ENCODE measurements at regions not wholly inside any gene's neighbourhood (a gene's known extent, or its start where the extent isn't known, plus 50 kb on each side); places are given as distances from the start of the nearest gene placed in this dataset.

DNA sequence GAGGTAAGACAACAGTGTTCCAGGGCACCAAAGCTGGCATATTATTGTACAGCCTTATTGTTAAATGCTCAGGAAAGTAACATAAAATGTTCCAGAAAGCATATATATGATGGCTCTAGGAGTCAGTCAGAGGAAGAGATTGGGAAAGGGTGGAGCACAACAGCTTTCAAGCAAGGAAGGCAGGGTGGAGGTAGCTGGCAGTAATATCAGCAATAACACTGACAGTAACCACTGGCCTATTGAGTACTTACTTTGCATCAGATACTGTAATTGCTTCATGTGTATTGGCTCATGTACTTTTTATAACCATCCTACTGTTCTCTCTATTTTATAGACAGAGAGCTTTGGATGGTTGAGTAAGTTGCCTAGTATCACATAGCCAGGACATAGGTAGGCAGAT, 830.2 kb downstream of the DHX35 start:
- H3K27me3 ChIP-seq (ENCODE audit: insufficient read depth, poor library complexity, severe bottlenecking): no peaks in the 10 kb centered on the region
- H3K4me3 ChIP-seq (replicated peaks; ENCODE audit: insufficient read depth, low read length): no peak overlapping the region
- H3K27ac ChIP-seq (replicated peaks): no peak overlapping the region
- TF ChIP-seq, protein P1, sequence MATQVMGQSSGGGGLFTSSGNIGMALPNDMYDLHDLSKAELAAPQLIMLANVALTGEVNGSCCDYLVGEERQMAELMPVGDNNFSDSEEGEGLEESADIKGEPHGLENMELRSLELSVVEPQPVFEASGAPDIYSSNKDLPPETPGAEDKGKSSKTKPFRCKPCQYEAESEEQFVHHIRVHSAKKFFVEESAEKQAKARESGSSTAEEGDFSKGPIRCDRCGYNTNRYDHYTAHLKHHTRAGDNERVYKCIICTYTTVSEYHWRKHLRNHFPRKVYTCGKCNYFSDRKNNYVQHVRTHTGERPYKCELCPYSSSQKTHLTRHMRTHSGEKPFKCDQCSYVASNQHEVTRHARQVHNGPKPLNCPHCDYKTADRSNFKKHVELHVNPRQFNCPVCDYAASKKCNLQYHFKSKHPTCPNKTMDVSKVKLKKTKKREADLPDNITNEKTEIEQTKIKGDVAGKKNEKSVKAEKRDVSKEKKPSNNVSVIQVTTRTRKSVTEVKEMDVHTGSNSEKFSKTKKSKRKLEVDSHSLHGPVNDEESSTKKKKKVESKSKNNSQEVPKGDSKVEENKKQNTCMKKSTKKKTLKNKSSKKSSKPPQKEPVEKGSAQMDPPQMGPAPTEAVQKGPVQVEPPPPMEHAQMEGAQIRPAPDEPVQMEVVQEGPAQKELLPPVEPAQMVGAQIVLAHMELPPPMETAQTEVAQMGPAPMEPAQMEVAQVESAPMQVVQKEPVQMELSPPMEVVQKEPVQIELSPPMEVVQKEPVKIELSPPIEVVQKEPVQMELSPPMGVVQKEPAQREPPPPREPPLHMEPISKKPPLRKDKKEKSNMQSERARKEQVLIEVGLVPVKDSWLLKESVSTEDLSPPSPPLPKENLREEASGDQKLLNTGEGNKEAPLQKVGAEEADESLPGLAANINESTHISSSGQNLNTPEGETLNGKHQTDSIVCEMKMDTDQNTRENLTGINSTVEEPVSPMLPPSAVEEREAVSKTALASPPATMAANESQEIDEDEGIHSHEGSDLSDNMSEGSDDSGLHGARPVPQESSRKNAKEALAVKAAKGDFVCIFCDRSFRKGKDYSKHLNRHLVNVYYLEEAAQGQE (IDR thresholded peaks at IDR 0.05; ENCODE audit: insufficient replicate concordance, low read depth): no peak
- TF ChIP-seq GABPA (IDR thresholded peaks at IDR 0.05; ENCODE audit: low read depth) (no peak), SPI1 (IDR thresholded peaks at IDR 0.05; ENCODE audit: borderline replicate concordance, low read depth) (no peak), POLR2AphosphoS5 (IDR thresholded peaks at IDR 0.05; ENCODE audit: low read depth) (no peak)
- TF ChIP-seq, protein P2, sequence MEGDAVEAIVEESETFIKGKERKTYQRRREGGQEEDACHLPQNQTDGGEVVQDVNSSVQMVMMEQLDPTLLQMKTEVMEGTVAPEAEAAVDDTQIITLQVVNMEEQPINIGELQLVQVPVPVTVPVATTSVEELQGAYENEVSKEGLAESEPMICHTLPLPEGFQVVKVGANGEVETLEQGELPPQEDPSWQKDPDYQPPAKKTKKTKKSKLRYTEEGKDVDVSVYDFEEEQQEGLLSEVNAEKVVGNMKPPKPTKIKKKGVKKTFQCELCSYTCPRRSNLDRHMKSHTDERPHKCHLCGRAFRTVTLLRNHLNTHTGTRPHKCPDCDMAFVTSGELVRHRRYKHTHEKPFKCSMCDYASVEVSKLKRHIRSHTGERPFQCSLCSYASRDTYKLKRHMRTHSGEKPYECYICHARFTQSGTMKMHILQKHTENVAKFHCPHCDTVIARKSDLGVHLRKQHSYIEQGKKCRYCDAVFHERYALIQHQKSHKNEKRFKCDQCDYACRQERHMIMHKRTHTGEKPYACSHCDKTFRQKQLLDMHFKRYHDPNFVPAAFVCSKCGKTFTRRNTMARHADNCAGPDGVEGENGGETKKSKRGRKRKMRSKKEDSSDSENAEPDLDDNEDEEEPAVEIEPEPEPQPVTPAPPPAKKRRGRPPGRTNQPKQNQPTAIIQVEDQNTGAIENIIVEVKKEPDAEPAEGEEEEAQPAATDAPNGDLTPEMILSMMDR (IDR thresholded peaks at IDR 0.05; ENCODE audit: insufficient read depth, low read length): no peak
- no peak for DNase-seq (ENCODE audit: low read depth in 1 of 2, low spot score in 1 of 2)

DNA sequence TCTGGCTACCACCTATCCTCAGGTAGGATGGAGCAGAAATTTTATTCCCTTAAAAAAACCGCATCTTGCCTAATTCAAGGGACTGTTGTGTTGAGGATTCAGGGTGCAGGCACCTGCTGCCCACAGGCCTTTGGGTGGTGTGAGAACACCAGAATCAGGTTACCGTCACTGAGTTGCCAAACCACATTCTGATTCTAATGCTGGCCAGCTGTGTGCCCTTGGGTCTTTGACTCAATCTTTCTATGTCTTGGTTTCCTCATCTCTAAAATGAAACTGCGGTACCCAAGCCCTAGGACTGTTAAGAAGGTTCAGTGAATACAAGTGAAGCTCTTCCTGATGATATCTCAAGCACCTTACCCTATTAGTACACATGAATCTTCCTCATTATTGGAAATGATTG, 827.3 kb downstream of the DHX35 start:
- no peak for TF ChIP-seq POLR2AphosphoS5 (IDR thresholded peaks at IDR 0.05; ENCODE audit: low read depth)
- TF ChIP-seq GABPA (IDR thresholded peaks at IDR 0.05; ENCODE audit: low read depth): no peak
- no peak for TF ChIP-seq SPI1 (IDR thresholded peaks at IDR 0.05; ENCODE audit: borderline replicate concordance, low read depth)
- TF ChIP-seq, protein P2 (IDR thresholded peaks at IDR 0.05; ENCODE audit: insufficient read depth, low read length): no peak
- TF ChIP-seq, protein P1 (IDR thresholded peaks at IDR 0.05; ENCODE audit: insufficient replicate concordance, low read depth): no peak
- H3K27me3 ChIP-seq (ENCODE audit: insufficient read depth, poor library complexity, severe bottlenecking): no peaks in the 10 kb centered on the region
- no peak for DNase-seq (ENCODE audit: low read depth in 1 of 2, low spot score in 1 of 2)
- no peak overlapping the region for H3K27ac ChIP-seq (replicated peaks)
- no peak overlapping the region for H3K4me3 ChIP-seq (replicated peaks; ENCODE audit: insufficient read depth, low read length)

- H3K27me3 ChIP-seq (ENCODE audit: insufficient read depth, poor library complexity, severe bottlenecking): no peaks in the 10 kb centered on the region
- no peak overlapping the region for H3K4me3 ChIP-seq (replicated peaks; ENCODE audit: insufficient read depth, low read length)
- no peak for DNase-seq (ENCODE audit: low read depth in 1 of 2, low spot score in 1 of 2)
- H3K27ac ChIP-seq (replicated peaks): no peak overlapping the region
- TF ChIP-seq, protein P2 (IDR thresholded peaks at IDR 0.05; ENCODE audit: insufficient read depth, low read length): no peak
- TF ChIP-seq POLR2AphosphoS5 (IDR thresholded peaks at IDR 0.05; ENCODE audit: low read depth) (no peak), SPI1 (IDR thresholded peaks at IDR 0.05; ENCODE audit: borderline replicate concordance, low read depth) (no peak), GABPA (IDR thresholded peaks at IDR 0.05; ENCODE audit: low read depth) (no peak)
- TF ChIP-seq, protein P1 (IDR thresholded peaks at IDR 0.05; ENCODE audit: insufficient replicate concordance, low read depth): no peak
Measured at GRCh38 chr20:39785252-39785917, 823.2 kb downstream of the DHX35 start.
